HUDEP-2 (cell line): ENCODE measurements at regions not wholly inside any gene's neighbourhood (a gene's known extent, or its start where the extent isn't known, plus 50 kb on each side); places are given as distances from the start of the nearest gene placed in this dataset.

Experiments used
- DNase-seq, 76 experiments: peaks; one replicate each; lab custom pipeline; 2025; ENCODE audit not compliant: unreplicated experiment in 76 of 76; lab: John Stamatoyannopoulos, UW

DNA sequence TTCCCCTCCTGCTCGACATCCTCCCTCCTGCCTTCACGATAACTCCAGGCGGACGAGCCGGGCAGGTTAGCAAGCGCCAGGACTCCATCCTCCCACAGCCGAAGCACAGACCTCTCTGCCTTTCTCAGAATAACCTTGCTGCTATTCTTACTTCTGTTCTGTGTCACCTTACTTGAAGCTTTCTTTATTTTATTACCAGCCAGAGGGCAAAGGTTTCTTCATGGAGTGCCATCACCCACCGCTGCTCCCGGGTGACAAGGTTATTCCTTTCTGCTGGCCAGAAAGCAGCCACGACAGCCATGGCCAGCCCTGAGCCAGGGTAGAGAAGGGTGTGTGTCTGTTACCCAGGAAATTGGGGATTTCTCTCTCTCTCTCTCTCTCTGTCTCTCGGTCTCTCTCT, 227.1 kb downstream of the ANAPC1 start:
- no peak for DNase-seq

- no peak for DNase-seq
These were observed 226.5 kb downstream of the ANAPC1 start for GRCh38 chr2:111657351-111657975.

GRCh38 chr2:111659361-111660333, 224.3 kb downstream of the ANAPC1 start:
- peak in 61 of 76 experiments; percentile 8 to 73 (median 42) for DNase-seq

GRCh38 chr2:111660811-111661210, 223.2 kb downstream of the ANAPC1 start:
- DNase-seq = no peak

- DNase-seq = no peak
These were observed 222.6 kb downstream of the ANAPC1 start for GRCh38 chr2:111661286-111661940.

GRCh38 chr2:111662039-111662770, 221.8 kb downstream of the ANAPC1 start:
- DNase-seq = no peak

GRCh38 chr2:111662771-111663470, 221.1 kb downstream of the ANAPC1 start:
- peak in 3 of 76 experiments; percentile 9 to 47 (median 27) for DNase-seq

- peak in 43 of 76 experiments; percentile 2 to 75 (median 46) for DNase-seq
These were observed 220.3 kb downstream of the ANAPC1 start for GRCh38 chr2:111663471-111664274.

- no peak for DNase-seq
These were observed 219.6 kb downstream of the ANAPC1 start for GRCh38 chr2:111664275-111664850.

DNA sequence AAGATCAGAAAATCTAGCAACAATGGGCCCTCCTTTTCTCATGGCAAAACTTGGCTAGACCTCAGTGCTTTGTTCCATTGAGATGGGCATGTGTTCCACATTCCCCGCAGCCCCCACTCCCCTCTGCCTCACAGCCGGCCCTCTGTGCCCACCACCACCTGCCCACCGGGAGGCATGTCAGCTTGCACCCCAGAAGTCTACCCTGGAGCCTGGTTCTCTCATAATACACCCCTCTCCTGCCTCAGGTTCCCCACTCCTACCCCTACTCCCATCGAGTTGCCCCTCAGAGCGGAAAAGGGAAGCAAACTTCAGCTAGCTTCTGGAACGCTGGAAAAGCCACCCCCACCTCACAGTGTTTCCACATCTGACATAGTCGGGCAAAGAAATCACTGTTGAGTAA, 219.0 kb downstream of the ANAPC1 start:
- no peak for DNase-seq

GRCh38 chr2:111665551-111666116, 218.4 kb downstream of the ANAPC1 start:
- no peak for DNase-seq

GRCh38 chr2:111666160-111666559, 217.8 kb downstream of the ANAPC1 start:
- no peak for DNase-seq

DNA sequence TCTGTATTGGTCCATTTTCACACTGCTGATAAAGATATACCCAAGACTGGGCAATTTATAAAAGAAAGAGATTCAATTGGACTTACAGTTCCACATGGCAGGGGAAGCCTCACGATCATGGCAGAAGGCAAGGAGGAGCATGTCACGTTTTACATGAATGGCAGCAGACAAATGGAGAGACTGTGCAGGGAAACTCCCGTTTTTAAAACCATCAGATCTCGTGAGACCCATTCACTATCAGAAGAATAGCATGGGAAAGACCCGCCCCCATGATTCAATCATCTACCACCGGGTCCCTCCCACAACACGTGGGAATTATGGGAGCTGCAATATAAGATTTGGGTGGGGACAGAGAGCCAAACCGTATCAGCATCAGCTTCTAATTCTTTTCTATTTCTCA, 217.0 kb downstream of the ANAPC1 start:
- no peak for DNase-seq

DNA sequence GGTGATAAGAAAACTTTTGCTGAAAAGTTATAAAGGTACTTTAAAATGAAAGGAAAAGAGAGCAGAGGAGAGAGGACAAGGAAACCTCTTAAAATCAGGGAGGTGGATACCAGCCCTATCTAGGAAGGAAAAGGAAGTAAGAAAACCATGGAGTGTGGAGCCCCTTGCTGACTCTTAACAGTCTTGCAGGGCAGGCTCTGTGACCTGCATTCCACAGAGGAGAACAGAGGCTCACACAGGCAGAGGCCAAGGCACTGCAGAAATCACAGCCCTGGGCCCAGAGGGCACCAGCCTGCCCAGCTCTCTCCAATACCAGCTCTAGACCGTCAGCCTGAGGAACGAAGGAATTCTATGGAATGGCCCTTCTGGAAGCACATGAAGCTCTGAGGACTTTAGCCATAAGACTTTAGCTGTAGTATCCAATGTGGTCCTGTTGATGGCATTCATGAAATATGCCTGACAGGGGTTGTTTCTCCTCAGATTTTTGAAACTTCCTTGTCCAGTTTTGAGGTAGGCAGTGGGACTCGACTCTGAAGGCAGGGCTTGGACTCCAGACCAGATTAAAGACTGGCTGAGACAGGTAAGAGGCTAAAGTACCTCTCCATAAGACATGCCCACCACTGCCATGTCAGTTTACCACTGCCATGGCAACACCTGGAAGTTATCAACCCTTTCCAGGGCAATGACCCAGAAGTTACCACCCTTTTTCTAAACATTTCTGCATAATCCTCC, 216.3 kb downstream of the ANAPC1 start:
- peak in 7 of 76 experiments; percentile 3 to 31 (median 14) for DNase-seq

- DNase-seq = no peak
These were observed 215.7 kb downstream of the ANAPC1 start for GRCh38 chr2:111668274-111668616.

DNA sequence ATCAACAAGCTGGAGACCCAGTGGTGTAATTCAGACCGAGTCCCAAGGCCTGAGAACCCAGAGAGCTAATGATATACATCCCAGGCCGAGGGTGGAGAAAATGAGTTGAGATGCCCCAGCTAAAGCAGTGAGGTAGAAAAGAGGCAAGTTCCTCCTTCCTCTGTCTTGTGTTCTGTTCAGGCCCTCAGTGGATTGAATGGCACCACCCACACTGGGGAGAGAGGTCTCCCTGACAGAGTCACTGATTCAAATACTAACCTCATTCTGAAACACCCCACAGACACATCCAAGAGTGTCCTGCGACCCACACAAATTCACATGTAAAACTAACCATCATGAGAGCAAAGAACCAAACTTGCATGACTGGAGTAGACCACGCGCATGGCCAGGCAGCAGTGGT, 215.3 kb downstream of the ANAPC1 start:
- DNase-seq = no peak

DNA sequence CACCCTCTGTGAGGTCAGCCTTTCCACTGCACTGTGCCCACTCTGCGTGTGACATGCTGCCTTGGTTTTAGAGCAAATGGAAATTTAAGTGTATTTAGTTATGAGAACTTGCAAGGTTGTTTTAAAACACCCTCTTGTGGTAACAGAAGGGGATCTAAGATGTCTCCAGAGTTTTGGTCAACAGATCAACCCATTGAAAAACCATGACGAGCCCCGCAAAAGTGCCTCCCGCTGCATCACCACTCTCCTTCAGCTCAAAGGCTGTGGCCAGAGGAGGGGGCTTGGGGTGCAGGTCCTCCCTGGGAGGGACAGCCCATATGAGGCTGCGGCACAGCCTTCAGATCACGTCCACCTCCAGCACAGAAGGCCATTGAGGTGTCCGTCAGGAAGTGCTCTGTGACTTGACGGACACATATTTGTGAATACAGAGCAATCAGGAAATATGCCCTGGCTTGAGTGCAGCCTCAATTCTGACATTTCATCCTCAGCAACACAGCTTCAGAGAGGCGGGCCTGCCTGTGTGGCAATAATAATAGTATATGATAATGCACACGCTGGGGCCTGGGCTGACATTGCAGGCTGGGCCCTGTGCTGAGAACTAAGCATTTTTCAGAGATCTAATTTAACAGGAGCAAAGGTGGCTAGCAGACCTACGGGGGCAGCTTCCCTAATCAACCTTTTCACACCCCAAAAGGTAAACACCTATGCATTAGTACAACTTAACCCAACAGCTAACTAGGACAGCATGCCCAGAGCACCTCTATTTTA, 213.9 kb downstream of the ANAPC1 start:
- no peak for DNase-seq
